ENCODE measurements at regions not wholly inside any gene's neighbourhood (a gene's known extent, or its start where the extent isn't known, plus 50 kb on each side); places are given as distances from the start of the nearest gene placed in this dataset.
"Not testable (repeated sequence)": the region's sequence is repeated elsewhere in the genome, so short reads cannot be mapped to it uniquely, and the experiment has no call there.

DNA sequence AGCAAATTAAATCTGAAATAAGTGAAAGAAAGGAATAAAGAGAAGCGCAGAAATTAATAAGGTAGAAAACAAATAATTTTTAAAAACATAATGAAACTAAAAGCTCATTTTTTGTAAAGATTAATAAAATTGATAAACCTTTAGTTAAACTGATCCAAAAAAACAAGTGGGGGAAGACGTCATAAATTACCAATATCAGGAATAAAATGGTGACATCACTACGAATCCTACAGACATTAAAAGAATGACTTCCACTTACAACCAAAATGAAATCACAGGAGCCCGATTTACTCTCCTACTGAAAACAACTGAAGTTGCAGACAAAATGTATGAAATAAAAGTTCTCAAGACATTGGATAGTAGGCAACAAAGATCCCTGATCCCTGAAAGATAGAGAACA lies 68.1 kb upstream of the IFFO2 start:
- Histone ChIP-seq H3K27ac (no peak overlapping the region), H3K4me3 (no peak overlapping the region)
- no peak for DNase-seq (ENCODE audit: low spot score)
- TF ChIP-seq, protein P1, sequence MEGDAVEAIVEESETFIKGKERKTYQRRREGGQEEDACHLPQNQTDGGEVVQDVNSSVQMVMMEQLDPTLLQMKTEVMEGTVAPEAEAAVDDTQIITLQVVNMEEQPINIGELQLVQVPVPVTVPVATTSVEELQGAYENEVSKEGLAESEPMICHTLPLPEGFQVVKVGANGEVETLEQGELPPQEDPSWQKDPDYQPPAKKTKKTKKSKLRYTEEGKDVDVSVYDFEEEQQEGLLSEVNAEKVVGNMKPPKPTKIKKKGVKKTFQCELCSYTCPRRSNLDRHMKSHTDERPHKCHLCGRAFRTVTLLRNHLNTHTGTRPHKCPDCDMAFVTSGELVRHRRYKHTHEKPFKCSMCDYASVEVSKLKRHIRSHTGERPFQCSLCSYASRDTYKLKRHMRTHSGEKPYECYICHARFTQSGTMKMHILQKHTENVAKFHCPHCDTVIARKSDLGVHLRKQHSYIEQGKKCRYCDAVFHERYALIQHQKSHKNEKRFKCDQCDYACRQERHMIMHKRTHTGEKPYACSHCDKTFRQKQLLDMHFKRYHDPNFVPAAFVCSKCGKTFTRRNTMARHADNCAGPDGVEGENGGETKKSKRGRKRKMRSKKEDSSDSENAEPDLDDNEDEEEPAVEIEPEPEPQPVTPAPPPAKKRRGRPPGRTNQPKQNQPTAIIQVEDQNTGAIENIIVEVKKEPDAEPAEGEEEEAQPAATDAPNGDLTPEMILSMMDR (IDR thresholded peaks at IDR 0.05) = no peak

DNA sequence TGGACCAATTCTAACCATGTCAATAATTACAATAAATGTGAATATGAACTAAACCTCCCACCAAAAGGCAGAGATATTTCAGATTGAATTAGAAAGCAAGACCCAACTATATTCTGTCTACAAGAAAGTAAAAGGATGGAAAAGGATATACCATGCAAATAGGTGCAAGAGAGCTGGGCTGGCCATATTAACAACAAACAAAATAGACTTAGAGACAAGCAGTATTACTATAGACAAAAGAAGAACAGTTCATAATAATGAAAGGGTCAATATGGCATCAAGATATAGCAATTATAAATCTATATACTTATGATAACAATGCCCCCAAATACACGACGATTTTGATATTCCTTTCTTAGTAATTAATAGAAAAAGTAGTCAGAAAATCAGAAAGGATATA lies 67.3 kb upstream of the IFFO2 start:
- Histone ChIP-seq H3K4me3 (no peak overlapping the region), H3K27ac (no peak overlapping the region)
- TF ChIP-seq, protein P1 (IDR thresholded peaks at IDR 0.05) = no peak
- no peak for DNase-seq (ENCODE audit: low spot score)

DNA sequence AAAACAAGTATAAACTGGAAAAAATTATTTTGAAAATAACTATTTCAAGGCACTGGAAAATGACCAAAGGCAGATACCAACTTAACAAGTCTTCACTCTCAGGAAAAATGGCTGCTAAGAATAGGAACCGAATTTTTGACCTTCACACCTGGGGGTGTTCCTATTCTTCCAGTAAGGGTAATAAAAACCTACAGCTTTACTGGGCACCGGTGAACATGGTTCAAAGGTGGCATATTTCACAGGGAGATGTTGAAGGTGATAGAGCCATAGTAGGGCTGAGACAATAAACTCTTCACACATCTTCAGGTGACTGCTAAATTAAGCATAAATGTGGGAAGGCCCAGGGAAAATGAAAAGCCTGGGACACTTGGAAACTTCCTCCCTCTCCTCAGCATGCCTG lies 65.4 kb upstream of the IFFO2 start:
- H3K27ac ChIP-seq = no peak overlapping the region
- DNase-seq (ENCODE audit: low spot score) = no peak
- H3K4me3 ChIP-seq = no peak overlapping the region
- TF ChIP-seq, protein P1 (IDR thresholded peaks at IDR 0.05) = no peak

DNA sequence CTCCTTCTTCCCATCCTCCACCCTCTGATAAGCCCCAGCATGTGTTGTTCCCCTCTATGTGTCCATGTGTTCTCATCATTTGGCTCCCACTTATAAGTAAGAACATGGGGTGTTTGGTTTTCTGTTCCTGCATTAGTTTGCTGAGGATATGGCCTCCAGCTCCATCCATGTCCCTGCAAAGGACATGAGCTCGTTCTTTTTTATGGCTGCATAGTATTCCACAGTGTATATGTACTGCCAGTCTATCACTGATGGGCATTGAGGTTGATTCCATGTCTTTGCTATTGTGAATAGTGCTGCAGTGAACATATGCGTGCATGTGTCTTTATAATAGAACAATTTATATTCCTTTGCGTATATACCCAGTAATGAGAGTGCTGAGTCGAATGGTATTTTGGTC lies 62.8 kb upstream of the IFFO2 start:
- DNase-seq (ENCODE audit: low spot score); H3K27ac ChIP-seq; H3K4me3 ChIP-seq: not testable (repeated sequence)

DNA sequence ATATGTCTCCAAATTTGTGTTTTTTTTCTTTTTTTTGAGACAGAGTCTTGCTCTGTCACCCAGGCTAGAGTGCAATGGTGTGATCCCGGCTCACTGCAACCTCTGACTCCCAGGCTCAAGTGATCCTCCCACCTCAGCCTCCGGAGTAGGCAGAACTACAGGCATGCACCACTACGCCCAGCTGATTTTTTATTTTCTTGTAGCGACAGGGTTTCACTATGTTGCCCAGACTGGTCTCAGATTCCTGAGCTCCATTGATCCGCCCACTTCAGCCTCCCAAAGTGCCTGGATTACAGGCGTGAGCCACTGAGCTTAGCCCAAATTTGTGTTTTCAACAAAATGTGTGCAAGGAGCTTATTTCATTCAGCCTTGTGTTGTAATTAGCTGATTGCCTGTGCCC lies 59.0 kb upstream of the IFFO2 start:
- DNase-seq (ENCODE audit: low spot score) = no peak
- Histone ChIP-seq H3K27ac (no peak overlapping the region), H3K4me3 (no peak overlapping the region)
- TF ChIP-seq, protein P1 (IDR thresholded peaks at IDR 0.05) = no peak

DNA sequence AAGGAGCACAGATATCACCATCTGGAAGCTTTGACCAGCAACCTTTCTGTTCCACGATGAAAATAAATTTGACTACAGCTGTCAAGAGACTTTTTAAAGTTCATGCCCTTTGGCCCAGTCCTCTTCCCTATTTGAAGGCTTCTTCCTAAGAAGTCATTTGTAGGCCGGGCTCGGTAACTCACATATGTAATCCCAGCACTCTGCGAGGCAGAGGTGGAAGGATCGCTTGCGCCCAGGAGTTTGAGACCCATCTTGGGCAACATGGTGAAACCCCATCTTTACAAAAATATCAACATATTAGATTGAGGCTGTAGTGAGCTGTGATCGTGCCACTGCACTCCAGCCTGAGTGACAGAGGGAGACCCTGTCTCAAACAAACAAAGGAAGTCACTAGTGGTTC lies 58.3 kb upstream of the IFFO2 start:
- Histone ChIP-seq H3K27ac (no peak overlapping the region), H3K4me3 (no peak overlapping the region)
- TF ChIP-seq, protein P1 (IDR thresholded peaks at IDR 0.05) = no peak
- DNase-seq (ENCODE audit: low spot score) = no peak

DNA sequence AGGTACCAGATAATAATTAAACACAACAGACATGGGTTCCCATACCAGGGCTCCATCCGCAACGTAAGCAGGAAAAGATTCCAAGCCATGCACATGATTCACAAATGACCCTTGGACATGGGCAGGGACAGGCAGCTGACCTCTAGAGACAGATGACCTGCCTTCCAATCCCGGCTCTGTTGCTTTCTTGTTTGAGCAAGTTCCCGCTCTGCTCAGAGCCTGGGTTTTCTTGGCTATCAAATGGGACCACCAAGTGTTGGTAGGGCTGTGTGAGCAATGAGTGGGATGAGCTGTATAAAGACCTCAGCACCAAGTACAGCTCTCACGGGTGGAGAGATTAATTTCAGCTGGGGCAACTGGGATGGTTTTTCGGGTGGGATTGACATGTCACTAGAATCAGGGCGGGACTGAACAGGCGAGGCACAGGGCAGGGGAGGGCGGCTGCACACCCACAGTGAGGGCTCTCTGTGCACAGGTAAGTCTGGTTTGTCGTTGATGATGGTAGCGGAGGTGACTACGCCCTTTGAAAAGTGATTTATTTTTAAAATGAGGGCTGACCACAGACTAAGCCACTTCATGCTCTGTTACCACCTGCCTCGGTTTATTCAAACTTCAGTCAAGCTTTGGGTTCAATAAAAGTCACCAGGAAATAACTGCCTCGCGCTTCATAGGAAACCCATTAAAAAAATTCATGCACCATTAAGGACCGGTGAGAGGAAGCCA lies 57.5 kb upstream of the IFFO2 start:
- no peak overlapping the region for H3K27ac ChIP-seq
- H3K4me3 ChIP-seq = no peak overlapping the region
- TF ChIP-seq, protein P1 (IDR thresholded peaks at IDR 0.05) = no peak
- no peak for DNase-seq (ENCODE audit: low spot score)

All from coronary artery (tissue), 2 donors.